Ishikawa (cell line): ENCODE measurements at regions not wholly inside any gene's neighbourhood (a gene's known extent, or its start where the extent isn't known, plus 50 kb on each side); places are given as distances from the start of the nearest gene placed in this dataset.

Source experiments
- CEBPB ChIP-seq: IDR thresholded peaks from 2 replicates; pipeline ENCODE4 v1.6.1; 2012
- CREB1 ChIP-seq: IDR thresholded peaks from 2 replicates; pipeline ENCODE4 v1.6.1; 2012; ENCODE audit warnings: low read depth
- EGR1 ChIP-seq: IDR thresholded peaks from 2 replicates; pipeline ENCODE4 v1.6.1; 2012
- EP300 ChIP-seq: IDR thresholded peaks from 2 replicates; pipeline ENCODE4 v1.6.1; 2012; ENCODE audit warnings: borderline replicate concordance
- FOXM1 ChIP-seq: IDR thresholded peaks from 2 replicates; pipeline ENCODE4 v1.6.1; 2012; ENCODE audit warnings: low read depth, borderline replicate concordance
- MAX ChIP-seq: IDR thresholded peaks from 2 replicates; pipeline ENCODE4 v1.6.1; 2012
- NFIC ChIP-seq: IDR thresholded peaks from 2 replicates; pipeline ENCODE4 v1.6.1; 2012
- RAD21 ChIP-seq: IDR thresholded peaks from 2 replicates; pipeline ENCODE4 v1.6.1; 2012; ENCODE audit warnings: low read depth
- REST ChIP-seq: IDR thresholded peaks from 2 replicates; pipeline ENCODE4 v1.6.1; 2012; ENCODE audit warnings: low read depth, mild to moderate bottlenecking
- TAF1 ChIP-seq: IDR thresholded peaks from 2 replicates; pipeline ENCODE4 v1.6.1; 2012; ENCODE audit warnings: low read depth, mild to moderate bottlenecking
- TCF12 ChIP-seq: IDR thresholded peaks from 2 replicates; pipeline ENCODE4 v1.6.1; 2012; ENCODE audit warnings: low read depth
- TEAD4 ChIP-seq: IDR thresholded peaks from 2 replicates; pipeline ENCODE4 v1.6.1; 2012
- USF1 ChIP-seq: IDR thresholded peaks from 2 replicates; pipeline ENCODE4 v1.6.1; 2012
- YY1 ChIP-seq: IDR thresholded peaks from 2 replicates; pipeline ENCODE4 v1.6.1; 2012; ENCODE audit warnings: low read depth
- ZBTB7A ChIP-seq: IDR thresholded peaks from 2 replicates; pipeline ENCODE4 v1.6.1; 2012; ENCODE audit warnings: low read depth

GRCh38 chr17:73731733-73732132 lies 87.5 kb upstream of the SDK2 start:
- TF ChIP-seq MAX: no peak
- TF ChIP-seq RAD21: no peak
- no peak for TF ChIP-seq USF1
- TF ChIP-seq TAF1: no peak
- no peak for TF ChIP-seq EGR1
- no peak for TF ChIP-seq TCF12

GRCh38 chr17:73733517-73733916 lies 89.3 kb upstream of the SDK2 start:
- no peak for TF ChIP-seq CREB1
- no peak for TF ChIP-seq USF1
- no peak for TF ChIP-seq RAD21
- TF ChIP-seq CEBPB: no peak
- no peak for TF ChIP-seq EGR1
- TF ChIP-seq TEAD4: no peak
- TF ChIP-seq YY1: no peak
- no peak for TF ChIP-seq TAF1
- TF ChIP-seq TCF12: no peak
- no peak for TF ChIP-seq EP300

- TF ChIP-seq TCF12: no peak
- TF ChIP-seq CREB1: no peak
- TF ChIP-seq EGR1: no peak
- TF ChIP-seq REST: no peak
- TF ChIP-seq ZBTB7A: no peak
- TF ChIP-seq NFIC: no peak
- TF ChIP-seq EP300: no peak
- no peak for TF ChIP-seq CEBPB
- no peak for TF ChIP-seq YY1
- TF ChIP-seq FOXM1: no peak
- TF ChIP-seq MAX: no peak
- no peak for TF ChIP-seq TAF1
- no peak for TF ChIP-seq TEAD4
- no peak for TF ChIP-seq USF1
- TF ChIP-seq RAD21: no peak
These were observed 91.0 kb upstream of the SDK2 start for GRCh38 chr17:73735245-73735644.

- TF ChIP-seq ZBTB7A: no peak
These were observed 94.7 kb upstream of the SDK2 start for GRCh38 chr17:73738751-73739575.

- TF ChIP-seq TEAD4 (no peak), ZBTB7A (no peak), NFIC (no peak), CEBPB (no peak), USF1 (no peak), EP300 (no peak), EGR1 (no peak), RAD21 (no peak), YY1 (no peak), REST (no peak)
These were observed 96.1 kb upstream of the SDK2 start for GRCh38 chr17:73740370-73740769.

GRCh38 chr17:73742948-73743381 lies 98.7 kb upstream of the SDK2 start:
- TF ChIP-seq CREB1 (no peak), RAD21 (no peak), TAF1 (no peak), REST (no peak), CEBPB (no peak), NFIC (no peak), USF1 (no peak), ZBTB7A (no peak), EP300 (no peak), TEAD4 (no peak), TCF12 (no peak), YY1 (no peak), FOXM1 (no peak)
